GM10266 (cell line): ENCODE measurements at regions not wholly inside any gene's neighbourhood (a gene's known extent, or its start where the extent isn't known, plus 50 kb on each side); places are given as distances from the start of the nearest gene placed in this dataset.

Source experiments
- DNase-seq: peaks from one replicate; pipeline ENCODE4 v3.0.0; 2012; ENCODE audit errors: extremely low spot score
- TF ChIP-seq, protein P1 (sequence below): IDR thresholded peaks from 2 replicates; pipeline ENCODE4 v1.5.1; 2012; ENCODE audit warnings: mild to moderate bottlenecking, low read depth; ENCODE audit not compliant: control insufficient read depth, insufficient read depth; ENCODE audit errors: missing control alignments

DNA sequence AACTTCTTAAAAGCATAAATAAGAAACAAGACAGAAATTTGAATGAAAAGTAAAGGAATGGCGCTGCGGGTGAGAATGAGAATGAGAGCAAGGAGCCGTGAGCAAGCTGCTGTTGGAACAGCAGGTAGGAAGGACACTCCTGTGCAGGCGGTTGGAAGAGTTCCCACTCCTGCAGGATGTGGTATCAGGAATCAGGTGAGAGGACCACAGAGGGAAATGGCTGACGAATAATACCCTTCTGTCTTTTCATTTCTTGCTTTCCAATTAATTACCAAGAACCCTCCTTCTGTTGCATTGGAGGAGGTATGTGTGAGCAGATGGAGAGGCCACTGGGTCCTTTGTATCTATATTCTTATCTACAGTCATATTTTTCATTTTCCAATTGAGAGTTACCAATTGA, 1504.2 kb downstream of the EFNB2 start:
- TF ChIP-seq, protein P1, sequence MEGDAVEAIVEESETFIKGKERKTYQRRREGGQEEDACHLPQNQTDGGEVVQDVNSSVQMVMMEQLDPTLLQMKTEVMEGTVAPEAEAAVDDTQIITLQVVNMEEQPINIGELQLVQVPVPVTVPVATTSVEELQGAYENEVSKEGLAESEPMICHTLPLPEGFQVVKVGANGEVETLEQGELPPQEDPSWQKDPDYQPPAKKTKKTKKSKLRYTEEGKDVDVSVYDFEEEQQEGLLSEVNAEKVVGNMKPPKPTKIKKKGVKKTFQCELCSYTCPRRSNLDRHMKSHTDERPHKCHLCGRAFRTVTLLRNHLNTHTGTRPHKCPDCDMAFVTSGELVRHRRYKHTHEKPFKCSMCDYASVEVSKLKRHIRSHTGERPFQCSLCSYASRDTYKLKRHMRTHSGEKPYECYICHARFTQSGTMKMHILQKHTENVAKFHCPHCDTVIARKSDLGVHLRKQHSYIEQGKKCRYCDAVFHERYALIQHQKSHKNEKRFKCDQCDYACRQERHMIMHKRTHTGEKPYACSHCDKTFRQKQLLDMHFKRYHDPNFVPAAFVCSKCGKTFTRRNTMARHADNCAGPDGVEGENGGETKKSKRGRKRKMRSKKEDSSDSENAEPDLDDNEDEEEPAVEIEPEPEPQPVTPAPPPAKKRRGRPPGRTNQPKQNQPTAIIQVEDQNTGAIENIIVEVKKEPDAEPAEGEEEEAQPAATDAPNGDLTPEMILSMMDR, result no peak
- no peak for DNase-seq

DNA sequence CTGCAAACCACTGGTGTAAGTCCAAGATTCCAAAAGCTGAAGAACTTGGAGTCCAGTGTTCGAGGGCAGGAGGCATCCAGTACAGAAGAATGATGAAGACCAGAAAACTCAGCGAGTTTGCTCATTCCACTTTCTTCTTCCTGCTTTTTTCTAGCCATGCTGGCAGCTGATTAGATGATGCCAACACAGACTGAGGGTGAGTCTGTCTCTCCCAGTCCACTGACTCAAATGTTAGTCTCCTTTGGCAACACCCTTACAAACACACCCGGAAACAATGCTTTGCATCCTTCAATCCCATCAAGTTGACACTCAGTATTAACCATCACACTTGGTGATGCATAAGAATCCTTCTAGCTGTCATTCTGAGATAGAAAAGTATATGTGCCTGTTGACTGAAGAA, 1504.6 kb downstream of the EFNB2 start:
- TF ChIP-seq, protein P1, result no peak
- no peak for DNase-seq

DNA sequence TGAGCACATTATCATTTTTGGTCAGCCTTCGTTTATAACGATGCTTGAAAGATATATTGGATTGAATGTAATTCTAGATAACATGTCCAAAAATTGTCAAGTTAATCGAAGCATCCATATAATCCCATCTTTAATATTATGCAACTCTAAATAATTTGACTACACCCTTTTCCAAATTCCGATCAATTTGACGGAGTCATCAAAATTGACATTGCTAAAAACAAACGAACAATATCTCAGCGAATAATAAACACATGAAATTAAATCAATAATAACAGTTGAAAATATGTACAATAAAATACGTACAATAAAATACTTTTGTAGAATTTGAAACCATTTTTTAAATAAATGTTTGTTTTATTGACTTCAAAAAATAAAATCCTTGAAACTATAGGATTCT, 1516.4 kb downstream of the EFNB2 start:
- no peak for DNase-seq
- TF ChIP-seq, protein P1, result no peak

DNA sequence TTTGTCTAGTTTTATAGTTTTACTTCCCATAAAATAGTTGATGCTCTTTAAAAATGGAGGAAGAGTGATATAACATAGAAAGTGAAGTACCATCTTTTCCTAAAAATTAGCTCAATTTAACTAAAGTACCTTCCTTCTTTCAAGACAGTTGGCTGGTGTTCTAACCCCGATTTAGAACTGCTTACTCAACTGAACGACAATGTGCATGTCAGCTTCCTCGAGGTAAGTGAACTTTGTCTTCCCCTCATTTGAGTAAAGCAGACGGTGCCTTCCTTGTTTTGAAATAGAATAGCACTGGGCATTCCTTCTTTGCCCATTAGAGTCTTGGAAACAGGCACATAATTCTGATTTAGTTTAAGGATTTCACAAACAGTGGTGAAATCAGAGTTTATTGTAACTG, 1519.2 kb downstream of the EFNB2 start:
- DNase-seq, result no peak
- TF ChIP-seq, protein P1, result no peak

DNA sequence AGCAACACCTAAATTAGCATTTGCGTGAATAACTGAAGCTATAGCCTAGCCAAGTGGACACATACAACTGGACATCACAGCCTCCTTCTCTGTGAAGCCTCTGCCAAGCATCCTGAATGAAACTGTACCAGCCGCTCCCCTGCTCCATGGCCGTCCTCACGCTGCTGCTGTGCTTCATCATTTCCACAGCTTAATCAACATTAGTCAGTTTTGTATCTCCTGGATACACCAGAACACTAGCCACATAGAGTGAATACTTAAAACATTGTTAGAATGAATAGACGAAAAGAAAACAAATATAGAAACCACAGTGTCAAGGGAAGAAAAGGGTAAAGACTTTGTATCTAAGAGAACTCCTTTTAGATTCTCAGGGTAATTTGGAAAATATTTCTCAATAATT, 1526.9 kb downstream of the EFNB2 start:
- TF ChIP-seq, protein P1, result no peak
- no peak for DNase-seq

DNA sequence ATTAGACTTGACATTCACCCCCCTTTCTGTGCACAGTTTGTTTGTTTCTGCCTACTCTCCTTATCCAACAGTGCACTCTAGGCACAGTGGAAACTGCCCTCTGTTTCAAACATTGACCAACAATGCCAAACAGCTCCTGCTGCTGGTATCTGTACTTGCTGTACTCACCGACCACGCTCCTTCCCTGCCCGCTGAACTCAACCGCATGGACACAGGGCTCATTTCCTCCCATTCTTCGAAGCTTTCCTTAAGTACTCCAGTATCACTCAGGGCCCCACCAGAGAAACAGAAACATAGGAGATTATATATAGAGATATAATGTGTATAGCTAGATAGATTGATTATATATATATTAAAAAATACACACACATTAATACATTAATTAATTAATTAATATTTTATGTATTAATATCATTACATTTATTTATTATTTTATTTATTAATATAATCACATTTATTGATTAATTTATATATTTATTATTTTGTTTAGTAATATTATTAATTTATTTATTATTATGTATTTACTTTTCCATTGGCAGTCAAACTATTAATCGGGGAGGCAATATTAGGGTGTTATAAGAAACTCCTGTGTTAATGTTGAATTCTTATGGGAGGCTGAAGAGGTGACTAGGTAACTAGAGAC, 1528.2 kb downstream of the EFNB2 start:
- DNase-seq, result no peak

DNA sequence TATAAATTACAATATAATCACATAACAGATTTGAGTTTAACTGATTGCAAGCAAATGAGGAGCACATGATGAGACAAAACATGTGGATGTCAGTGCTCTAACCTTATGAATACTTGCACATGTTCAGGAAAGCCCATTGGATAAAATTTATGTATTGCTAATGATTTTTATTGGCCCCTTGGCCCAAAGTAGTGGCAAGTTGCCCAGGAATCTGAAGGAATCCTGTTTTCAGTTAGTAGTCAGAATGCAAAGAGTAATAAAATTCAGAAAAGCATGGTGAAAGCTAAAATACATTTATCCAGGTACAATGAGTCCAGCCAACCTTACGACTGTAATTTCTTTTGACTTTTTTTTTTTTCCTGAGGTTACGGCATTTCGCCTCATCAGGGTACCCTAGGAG, 1539.4 kb downstream of the EFNB2 start:
- TF ChIP-seq, protein P1, result no peak
- DNase-seq, result no peak

More for the DNA sequence above, 1528.2 kb downstream of the EFNB2 start:
- TF ChIP-seq, protein P1, result no peak
